Transverse colon (tissue), 4 donors: ENCODE measurements at regions not wholly inside any gene's neighbourhood (a gene's known extent, or its start where the extent isn't known, plus 50 kb on each side); places are given as distances from the start of the nearest gene placed in this dataset.

ENCODE experiments used
- DNase-seq: peaks from one replicate; pipeline ENCODE4 v3.0.0-alpha.2; 2019
- H3K27ac ChIP-seq, 4 donors: fragments of 200-600 bp; sonication (generic); 2 replicates each; pipeline ENCODE4 v1.5.1; 2016 to 2018; ENCODE audit warnings: inconsistent platforms in 4 of 4
- H3K27me3 ChIP-seq: fragments of 200-600 bp; sonication (generic); 2 replicates; pipeline ENCODE4 v1.5.1; 2017; ENCODE audit warnings: inconsistent platforms
- H3K36me3 ChIP-seq, 4 donors: fragments of 200-600 bp; sonication (generic); 2 replicates each; pipeline ENCODE4 v1.5.1; 2017 to 2019; ENCODE audit warnings: inconsistent platforms in 4 of 4
- H3K4me1 ChIP-seq, 4 donors: fragments of 200-600 bp; sonication (generic); 2 replicates each; pipeline ENCODE4 v1.5.1; 2017 to 2020; ENCODE audit warnings: inconsistent platforms in 4 of 4
- H3K4me3 ChIP-seq, 4 donors: fragments of 200-600 bp; sonication (generic); 1 replicate in 1 of 4; 2 replicates in 3 of 4; pipeline versions ENCODE4 v1.5.1 to v1.6.1; 2017 to 2019; ENCODE audit warnings: inconsistent platforms in 4 of 4
- H3K9me3 ChIP-seq, 2 donors: fragments of 200-600 bp; sonication (generic); 2 replicates each; pipeline ENCODE4 v1.5.1; 2017 to 2019; ENCODE audit warnings: inconsistent platforms in 2 of 2
- EP300 ChIP-seq: sonication (generic); formaldehyde crosslinking; IDR thresholded peaks from one replicate; pipeline ENCODE4 v1.6.1; 2017; ENCODE audit warnings: antibody characterized with exemption, low read depth
- POLR2A ChIP-seq: fragments of 450-650 bp; IDR thresholded peaks from one replicate; pipeline ENCODE4 v1.6.1; 2016; ENCODE audit warnings: antibody characterized with exemption, mild to moderate bottlenecking, moderate library complexity
- POLR2AphosphoS5 ChIP-seq, 3 donors: sonication (generic); formaldehyde crosslinking; IDR thresholded peaks; one replicate each; pipeline ENCODE4 v1.6.1; 2016; ENCODE audit warnings: antibody characterized with exemption in 3 of 3
- WGBS, 2 donors: methylation state at CpG; one replicate each; pipeline ENCODE4 v1.1.5; 2018; ENCODE audit warnings: low coverage in 1 of 2; 5-methylcytosine and 5-hydroxymethylcytosine counted together
- in situ Hi-C, 4 donors: fragments of 200-750 bp; cut with MboI; loops; one replicate each; pipeline versions ENCODE4 v1.15.0 to v1.15.1; 2017; ENCODE audit warnings: low sequenced_read_pairs in 3 of 4, low pct_ligation_motif_present in 1 of 4, low pct_unique_long_range_greater_than_20kb in 1 of 4
- intact Hi-C: fragments of 100-400 bp; cut with DNase I; formaldehyde crosslinking; loops from one replicate; pipeline ENCODE4 v1.15.1; 2023; ENCODE audit warnings: low total_unique reads
- TF ChIP-seq, protein P1 (sequence below), 5 experiments: fragments of 200-600 bp in 3 of 5; fragments of 450-650 bp in 2 of 5; sonication (generic) in 3 of 5; IDR thresholded peaks; 1 replicate in 2 of 5; 2 replicates in 3 of 5; pipeline ENCODE4 v1.5.1; 2016 to 2017; ENCODE audit warnings: antibody characterized with exemption in 5 of 5, inconsistent platforms in 3 of 5, mild to moderate bottlenecking in 2 of 5, moderate library complexity in 1 of 5

GRCh38 chr1:177703888-177704446 is 265.9 kb downstream of the SEC16B start:
- Histone ChIP-seq H3K27me3 (no peaks in the 10 kb centered on the region), H3K4me3 (no peak overlapping the region), H3K4me1 (no peaks in the 10 kb centered on the region), H3K27ac (no peak overlapping the region), H3K36me3 (no peaks in the 10 kb centered on the region), H3K9me3 (no peaks in the 10 kb centered on the region)
- WGBS, 2 donors = 71 to 72% methylated on average over 2 to 3 of the region's 3 CpGs
- no peak for DNase-seq
- TF ChIP-seq, protein P1, sequence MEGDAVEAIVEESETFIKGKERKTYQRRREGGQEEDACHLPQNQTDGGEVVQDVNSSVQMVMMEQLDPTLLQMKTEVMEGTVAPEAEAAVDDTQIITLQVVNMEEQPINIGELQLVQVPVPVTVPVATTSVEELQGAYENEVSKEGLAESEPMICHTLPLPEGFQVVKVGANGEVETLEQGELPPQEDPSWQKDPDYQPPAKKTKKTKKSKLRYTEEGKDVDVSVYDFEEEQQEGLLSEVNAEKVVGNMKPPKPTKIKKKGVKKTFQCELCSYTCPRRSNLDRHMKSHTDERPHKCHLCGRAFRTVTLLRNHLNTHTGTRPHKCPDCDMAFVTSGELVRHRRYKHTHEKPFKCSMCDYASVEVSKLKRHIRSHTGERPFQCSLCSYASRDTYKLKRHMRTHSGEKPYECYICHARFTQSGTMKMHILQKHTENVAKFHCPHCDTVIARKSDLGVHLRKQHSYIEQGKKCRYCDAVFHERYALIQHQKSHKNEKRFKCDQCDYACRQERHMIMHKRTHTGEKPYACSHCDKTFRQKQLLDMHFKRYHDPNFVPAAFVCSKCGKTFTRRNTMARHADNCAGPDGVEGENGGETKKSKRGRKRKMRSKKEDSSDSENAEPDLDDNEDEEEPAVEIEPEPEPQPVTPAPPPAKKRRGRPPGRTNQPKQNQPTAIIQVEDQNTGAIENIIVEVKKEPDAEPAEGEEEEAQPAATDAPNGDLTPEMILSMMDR (IDR thresholded peaks at IDR 0.05) = no peak
- no peak for TF ChIP-seq POLR2A
- TF ChIP-seq POLR2AphosphoS5 (IDR thresholded peaks at IDR 0.05) = no peak
- no peak for TF ChIP-seq EP300
- in situ Hi-C loops = no loop called here
- intact Hi-C loops = no loop called here

- no peaks in the 10 kb centered on the region for H3K36me3 ChIP-seq
- no peak overlapping the region for H3K4me3 ChIP-seq
- TF ChIP-seq POLR2AphosphoS5 (IDR thresholded peaks at IDR 0.05) (no peak), EP300 (no peak), POLR2A (no peak)
- TF ChIP-seq, protein P1 (IDR thresholded peaks at IDR 0.05) = no peak
- intact Hi-C loops = no loop called here
- no peaks in the 10 kb centered on the region for H3K4me1 ChIP-seq
- no peak overlapping the region for H3K27ac ChIP-seq
- no peaks in the 10 kb centered on the region for H3K27me3 ChIP-seq
- H3K9me3 ChIP-seq = no peaks in the 10 kb centered on the region
- 72 to 77% methylated on average over 3 of the region's 3 CpGs for WGBS, 2 donors
- in situ Hi-C loops = no loop called here
- no peak for DNase-seq
Measured at GRCh38 chr1:177701654-177702353, 268.1 kb downstream of the SEC16B start.

- Histone ChIP-seq H3K4me3 (no peak overlapping the region), H3K27me3 (no peaks in the 10 kb centered on the region), H3K9me3 (no peaks in the 10 kb centered on the region), H3K4me1 (no peaks in the 10 kb centered on the region), H3K36me3 (no peaks in the 10 kb centered on the region), H3K27ac (no peak overlapping the region)
- no peak for DNase-seq
- in situ Hi-C loops = no loop called here
- 76 to 82% methylated on average over 3 to 5 of the region's 5 CpGs for WGBS, 2 donors
- TF ChIP-seq, protein P1 (IDR thresholded peaks at IDR 0.05) = no peak
- TF ChIP-seq POLR2AphosphoS5 (IDR thresholded peaks at IDR 0.05) (no peak), EP300 (no peak), POLR2A (no peak)
- intact Hi-C loops = no loop called here
Measured at GRCh38 chr1:177700856-177701255, 269.0 kb downstream of the SEC16B start.

- intact Hi-C loops = no loop called here
- TF ChIP-seq POLR2AphosphoS5 (IDR thresholded peaks at IDR 0.05) (no peak), POLR2A (no peak), EP300 (no peak)
- TF ChIP-seq, protein P1 (IDR thresholded peaks at IDR 0.05) = no peak
- in situ Hi-C loops = no loop called here
Measured at GRCh38 chr1:177690996-177691395, 278.9 kb downstream of the SEC16B start.

More at GRCh38 chr1:177690996-177691395, 278.9 kb downstream of the SEC16B start:
- Histone ChIP-seq H3K4me3 (no peak overlapping the region), H3K9me3 (no peaks in the 10 kb centered on the region), H3K27ac (no peak overlapping the region), H3K36me3 (no peaks in the 10 kb centered on the region), H3K4me1 (no peaks in the 10 kb centered on the region), H3K27me3 (no peaks in the 10 kb centered on the region)
- DNase-seq = no peak
